Activated CD4-positive, alpha-beta T cell treated with anti-CD3 and anti-CD28 coated beads for 36 hours (primary cell): ENCODE measurements at regions not wholly inside any gene's neighbourhood (a gene's known extent, or its start where the extent isn't known, plus 50 kb on each side); places are given as distances from the start of the nearest gene placed in this dataset.
A peak's percentile ranks its signal among the peaks of the same experiment; 100 is the strongest.

Experiments
- ATAC-seq: fragments of 200-7000 bp; cut with Tn5 transposase; one replicate; pipeline ENCODE4 v1.10.0; 2021; ENCODE audit warnings: mild to moderate bottlenecking, moderate library complexity
- CTCF ChIA-PET: fragments of 350-600 bp; sonication (Branson Sonifier 250); formaldehyde crosslinking; loops from one replicate; lab custom pipeline; 2021; ENCODE audit warnings: antibody characterized with exemption; lab: Charles Lee
- POLR2A ChIA-PET: fragments of 350-600 bp; sonication (Branson Sonifier 250); formaldehyde crosslinking; loops from one replicate; lab custom pipeline; 2021; ENCODE audit warnings: antibody characterized with exemption, inconsistent platforms; lab: Charles Lee
- DNase-seq: peaks from one replicate; pipeline ENCODE4 v3.0.0-alpha.2; 2020
- H3K27ac Mint-ChIP-seq: one replicate; pipeline ENCODE4 v1.8.0; 2021; ENCODE audit warnings: mixed read lengths
- H3K27me3 Mint-ChIP-seq: one replicate; pipeline ENCODE4 v1.8.0; 2021; ENCODE audit warnings: mixed read lengths
- H3K36me3 Mint-ChIP-seq: one replicate; pipeline ENCODE4 v1.8.0; 2021; ENCODE audit warnings: low read depth, mixed read lengths
- H3K4me1 Mint-ChIP-seq: one replicate; pipeline ENCODE4 v1.8.0; 2021; ENCODE audit warnings: mixed read lengths
- H3K4me3 Mint-ChIP-seq: one replicate; pipeline ENCODE4 v1.8.0; 2021; ENCODE audit warnings: mild to moderate bottlenecking, moderate library complexity, mixed read lengths
- H3K9me3 Mint-ChIP-seq: one replicate; pipeline ENCODE4 v1.8.0; 2021; ENCODE audit warnings: low read depth, mixed read lengths
- intact Hi-C, 2 experiments: fragments of 100-400 bp; cut with DNase I in 1 of 2; cut with micrococcal nuclease in 1 of 2; formaldehyde crosslinking; loops; one replicate each; pipeline versions ENCODE4 v1.14.2 to v1.15.1; 2022 to 2024; cut with DNase I, micrococcal nuclease

GRCh38 chr4:119696963-119697362 lies 68.4 kb upstream of the PDE5A start:
- DNase-seq (no peak), ATAC-seq (no peak)
- Mint-ChIP-seq H3K4me3 (no peak overlapping the region), H3K9me3 (no peaks in the 10 kb centered on the region), H3K4me1 (no peaks in the 10 kb centered on the region), H3K27ac (no peak overlapping the region), H3K36me3 (no peaks in the 10 kb centered on the region), H3K27me3 (peaks cover 20% of the 10 kb centered on the region)
- CTCF ChIA-PET: no interaction called here
- POLR2A ChIA-PET: no interaction called here
- intact Hi-C loops: no loop called here

GRCh38 chr4:119695216-119695615 lies 66.6 kb upstream of the PDE5A start:
- POLR2A ChIA-PET: no interaction called here
- intact Hi-C loops: no loop called here
- DNase-seq: no peak
- no peak overlapping the region for H3K4me3 Mint-ChIP-seq
- ATAC-seq: no peak
- peaks cover 31% of the 10 kb centered on the region for H3K27me3 Mint-ChIP-seq
- H3K4me1 Mint-ChIP-seq: no peaks in the 10 kb centered on the region
- H3K36me3 Mint-ChIP-seq: no peaks in the 10 kb centered on the region
- CTCF ChIA-PET: interaction anchor here (0.5 to 0.9 kb wide), 2 partner anchors 19 to 309 kb away, joined by 3 read pairs; no protein-coding TSS in a partner anchor
- H3K9me3 Mint-ChIP-seq: peaks cover 8% of the 10 kb centered on the region
- no peak overlapping the region for H3K27ac Mint-ChIP-seq

DNA sequence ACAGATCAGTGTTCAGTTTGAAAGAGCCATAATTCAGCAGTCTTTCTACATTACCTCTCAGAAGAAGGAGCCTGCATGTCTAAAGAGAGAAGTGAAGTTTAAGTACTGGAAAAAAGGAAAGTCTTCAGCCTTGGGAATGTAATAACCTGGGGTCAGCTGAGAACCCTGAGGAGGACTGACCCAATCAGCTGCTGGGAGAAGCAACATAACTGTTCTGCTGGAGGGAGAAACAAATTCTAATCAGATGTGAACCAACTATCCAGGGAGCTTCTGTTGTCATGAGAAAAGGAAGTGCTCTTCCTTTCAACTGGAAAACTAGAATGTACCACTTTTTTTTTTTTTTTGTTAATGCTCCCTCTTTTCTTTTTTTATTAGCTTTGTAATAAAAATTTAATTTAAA lies 64.5 kb upstream of the PDE5A start:
- peaks cover 8% of the 10 kb centered on the region for H3K9me3 Mint-ChIP-seq
- ChIA-PET POLR2A (no interaction called here), CTCF (no interaction called here)
- ATAC-seq: no peak
- H3K27me3 Mint-ChIP-seq: peaks cover 28% of the 10 kb centered on the region
- H3K4me1 Mint-ChIP-seq: no peaks in the 10 kb centered on the region
- DNase-seq: no peak
- no peak overlapping the region for H3K27ac Mint-ChIP-seq
- no peak overlapping the region for H3K4me3 Mint-ChIP-seq
- intact Hi-C loops: no loop called here
- H3K36me3 Mint-ChIP-seq: no peaks in the 10 kb centered on the region

DNA sequence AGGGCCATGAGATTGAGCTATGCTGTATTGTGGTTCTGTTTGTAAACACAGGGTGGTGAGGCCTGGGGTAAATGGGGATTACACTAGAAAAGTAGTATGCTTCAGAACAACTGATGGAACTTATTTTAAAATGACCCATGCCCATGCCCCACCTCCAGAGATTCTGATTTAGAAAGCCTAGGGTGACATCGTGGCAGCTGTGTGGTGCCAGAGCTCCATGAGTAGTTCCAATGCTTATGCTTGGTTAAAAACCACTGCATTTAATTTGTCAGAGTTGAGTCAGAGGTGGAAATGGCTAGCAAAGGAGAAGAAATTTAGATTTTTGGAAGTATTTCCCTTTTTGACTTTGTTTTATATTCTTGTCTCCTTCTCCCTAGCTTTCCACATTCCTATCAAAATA lies 63.4 kb upstream of the PDE5A start:
- CTCF ChIA-PET: interaction anchor here (0.6 to 0.9 kb wide), 3 partner anchors 11 to 122 kb away, joined by 3 to 6 read pairs (median 3); no protein-coding TSS in a partner anchor
- DNase-seq (no peak), ATAC-seq (no peak)
- no peaks in the 10 kb centered on the region for H3K4me1 Mint-ChIP-seq
- H3K27ac Mint-ChIP-seq: no peak overlapping the region
- H3K36me3 Mint-ChIP-seq: no peaks in the 10 kb centered on the region
- intact Hi-C loops: no loop called here
- peaks cover 27% of the 10 kb centered on the region for H3K27me3 Mint-ChIP-seq
- POLR2A ChIA-PET: no interaction called here
- no peak overlapping the region for H3K4me3 Mint-ChIP-seq
- H3K9me3 Mint-ChIP-seq: peaks cover 8% of the 10 kb centered on the region

DNA sequence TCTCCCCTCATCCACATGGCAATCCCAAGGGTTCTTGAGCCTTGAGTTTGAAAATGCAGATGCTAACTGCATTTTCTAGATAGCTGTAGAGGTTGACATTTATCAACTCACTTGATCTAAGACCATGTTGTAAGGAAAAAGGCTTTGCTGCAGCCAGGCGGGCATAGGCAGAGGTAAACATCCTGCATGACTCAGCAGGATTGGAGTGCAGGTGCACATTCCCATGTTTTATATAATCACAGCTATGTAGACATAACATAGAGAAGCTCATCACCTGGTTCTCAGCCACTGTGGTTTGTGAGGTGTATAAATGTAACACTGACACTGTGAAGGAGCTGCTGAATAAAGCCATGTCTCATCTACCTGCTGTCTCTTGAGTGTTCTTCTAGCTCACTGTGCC lies 62.3 kb upstream of the PDE5A start:
- Mint-ChIP-seq H3K9me3 (peaks cover 8% of the 10 kb centered on the region), H3K36me3 (no peaks in the 10 kb centered on the region), H3K4me1 (no peaks in the 10 kb centered on the region), H3K27me3 (peaks cover 27% of the 10 kb centered on the region), H3K27ac (no peak overlapping the region), H3K4me3 (no peak overlapping the region)
- ChIA-PET POLR2A (no interaction called here), CTCF (interaction anchor here (0.7 to 0.8 kb wide), 2 partner anchors 15 to 98 kb away, joined by 3 read pairs; no protein-coding TSS in a partner anchor)
- ATAC-seq (no peak), DNase-seq (no peak)
- intact Hi-C loops: no loop called here

DNA sequence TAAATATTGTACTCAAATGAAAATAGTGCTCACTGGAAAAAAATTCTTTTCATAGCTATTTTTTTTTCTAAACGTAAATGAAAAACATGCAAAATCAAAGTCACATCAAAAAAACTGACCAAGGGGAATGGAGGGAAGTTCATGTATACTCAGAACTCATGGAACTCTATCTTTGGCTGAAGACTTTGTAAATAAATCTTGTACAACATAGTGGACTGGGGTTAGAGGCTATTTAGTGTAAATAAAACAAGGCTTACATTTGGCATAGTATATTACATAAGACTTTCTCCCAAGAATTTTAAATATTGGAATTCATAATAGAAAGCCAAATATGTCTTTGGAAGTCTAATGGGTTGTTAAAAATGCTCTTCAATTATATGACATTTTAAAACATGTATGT lies 59.8 kb upstream of the PDE5A start:
- Mint-ChIP-seq H3K9me3 (peaks cover 8% of the 10 kb centered on the region), H3K27ac (no peak overlapping the region), H3K4me1 (no peaks in the 10 kb centered on the region), H3K27me3 (peaks cover 23% of the 10 kb centered on the region), H3K36me3 (no peaks in the 10 kb centered on the region), H3K4me3 (no peak overlapping the region)
- intact Hi-C loops: no loop called here
- ATAC-seq (no peak), DNase-seq (no peak)
- ChIA-PET CTCF (interaction anchor here (0.7 to 1.3 kb wide), 3 partner anchors 20 to 257 kb away, joined by 3 to 4 read pairs (median 3); no protein-coding TSS in a partner anchor), POLR2A (no interaction called here)

DNA sequence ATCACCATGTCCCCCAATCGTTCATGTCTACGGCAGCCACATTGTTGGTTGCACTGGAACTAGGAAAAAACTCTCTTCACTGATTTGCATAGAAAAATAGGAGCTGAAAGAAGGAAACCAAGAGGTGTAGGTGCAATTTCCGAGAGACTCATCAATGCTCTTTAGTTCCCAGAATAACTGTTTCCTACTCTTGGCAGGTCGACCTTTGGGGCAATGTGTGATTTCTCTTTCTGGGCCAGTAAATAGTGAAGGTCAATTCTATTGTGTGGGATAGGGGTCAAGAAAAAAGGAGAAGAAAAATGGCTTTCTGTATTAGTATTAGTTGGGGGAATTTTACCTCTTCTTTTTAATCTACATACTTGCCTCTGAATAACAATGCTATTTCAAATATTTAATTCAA lies 55.9 kb upstream of the PDE5A start:
- H3K27ac Mint-ChIP-seq: no peak overlapping the region
- ATAC-seq (no peak), DNase-seq (no peak)
- intact Hi-C loops: no loop called here
- H3K4me3 Mint-ChIP-seq: no peak overlapping the region
- ChIA-PET POLR2A (no interaction called here), CTCF (no interaction called here)
- no peaks in the 10 kb centered on the region for H3K9me3 Mint-ChIP-seq
- no peaks in the 10 kb centered on the region for H3K4me1 Mint-ChIP-seq
- H3K27me3 Mint-ChIP-seq: peaks cover 11% of the 10 kb centered on the region
- no peaks in the 10 kb centered on the region for H3K36me3 Mint-ChIP-seq

DNA sequence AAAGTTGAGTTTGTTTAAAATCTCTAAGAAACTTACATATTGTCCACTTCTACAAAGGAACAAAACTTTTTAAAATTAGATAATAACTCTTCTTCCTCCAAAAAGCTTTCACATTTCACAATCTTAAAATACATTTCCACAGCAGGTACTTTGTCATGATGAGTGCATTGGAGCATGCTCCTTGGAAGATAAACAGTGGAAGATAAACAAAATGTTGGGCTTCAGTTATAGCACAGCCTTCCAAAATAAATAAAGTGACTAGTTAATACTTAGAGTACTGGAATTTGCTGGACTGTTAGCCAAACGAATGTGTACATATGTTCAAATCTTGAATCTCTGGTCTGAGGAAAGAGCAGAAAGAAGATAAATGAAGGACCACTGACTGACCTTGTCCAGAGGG lies 54.9 kb upstream of the PDE5A start:
- ChIA-PET CTCF (interaction anchor here (1.1 kb wide), 1 partner anchor 20 kb away, joined by 3 read pairs; no protein-coding TSS in a partner anchor), POLR2A (no interaction called here)
- intact Hi-C loops: no loop called here
- Mint-ChIP-seq H3K36me3 (no peaks in the 10 kb centered on the region), H3K4me3 (no peak overlapping the region), H3K9me3 (no peaks in the 10 kb centered on the region), H3K27me3 (peaks cover 8% of the 10 kb centered on the region), H3K27ac (no peak overlapping the region), H3K4me1 (no peaks in the 10 kb centered on the region)
- ATAC-seq (no peak), DNase-seq (no peak)

DNA sequence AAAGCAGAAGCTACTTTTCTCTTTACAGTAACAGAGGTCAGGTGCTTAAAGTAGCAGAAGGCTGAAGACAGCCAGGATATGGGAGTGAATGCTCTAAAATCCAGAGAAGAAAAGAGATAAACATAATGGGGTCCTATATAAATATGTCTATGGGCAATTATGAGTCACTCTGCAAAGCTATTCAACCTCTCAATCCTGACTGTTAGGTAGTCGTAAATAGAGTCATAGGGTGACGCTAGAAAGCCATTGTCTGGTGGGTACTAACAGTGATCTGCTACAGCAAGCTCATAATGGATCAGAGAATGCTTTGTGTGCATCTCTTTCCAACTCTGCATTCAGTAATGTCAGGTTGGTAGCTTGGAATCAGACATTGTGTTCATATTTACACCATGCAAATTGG lies 53.5 kb upstream of the PDE5A start:
- no peak overlapping the region for H3K4me3 Mint-ChIP-seq
- ChIA-PET POLR2A (no interaction called here), CTCF (interaction anchor here (0.8 to 1.0 kb wide), 2 partner anchors 28 to 34 kb away, joined by 3 read pairs; no protein-coding TSS in a partner anchor)
- H3K27me3 Mint-ChIP-seq: peaks cover 8% of the 10 kb centered on the region
- intact Hi-C loops: no loop called here
- no peak overlapping the region for H3K27ac Mint-ChIP-seq
- ATAC-seq: no peak
- no peaks in the 10 kb centered on the region for H3K4me1 Mint-ChIP-seq
- H3K36me3 Mint-ChIP-seq: no peaks in the 10 kb centered on the region
- no peak for DNase-seq
- no peaks in the 10 kb centered on the region for H3K9me3 Mint-ChIP-seq

- Mint-ChIP-seq H3K27ac (no peak overlapping the region), H3K27me3 (peaks cover 10% of the 10 kb centered on the region), H3K4me3 (no peak overlapping the region), H3K4me1 (no peaks in the 10 kb centered on the region), H3K36me3 (no peaks in the 10 kb centered on the region), H3K9me3 (no peaks in the 10 kb centered on the region)
- intact Hi-C loops: no loop called here
- ATAC-seq: no peak
- ChIA-PET CTCF (interaction anchor here (0.6 kb wide), 1 partner anchor 8 kb away, joined by 3 read pairs; no protein-coding TSS in a partner anchor), POLR2A (no interaction called here)
- no peak for DNase-seq
Measured at GRCh38 chr4:119679251-119679650, 50.6 kb upstream of the PDE5A start.

GRCh38 chr4:119678761-119679160 lies 50.2 kb upstream of the PDE5A start:
- no peak overlapping the region for H3K27ac Mint-ChIP-seq
- no peaks in the 10 kb centered on the region for H3K4me1 Mint-ChIP-seq
- DNase-seq: no peak
- no peak overlapping the region for H3K4me3 Mint-ChIP-seq
- H3K9me3 Mint-ChIP-seq: no peaks in the 10 kb centered on the region
- CTCF ChIA-PET: no interaction called here
- POLR2A ChIA-PET: no interaction called here
- no peaks in the 10 kb centered on the region for H3K36me3 Mint-ChIP-seq
- intact Hi-C loops: no loop called here
- H3K27me3 Mint-ChIP-seq: peaks cover 10% of the 10 kb centered on the region
- ATAC-seq: peak; percentile 23
